GM12873 (cell line): ENCODE measurements at regions not wholly inside any gene's neighbourhood (a gene's known extent, or its start where the extent isn't known, plus 50 kb on each side); places are given as distances from the start of the nearest gene placed in this dataset.

Source experiments
- TF ChIP-seq, protein P1 (sequence below): IDR thresholded peaks from 2 replicates; pipeline ENCODE4 v1.5.1; 2012; ENCODE audit warnings: low read depth, mild to moderate bottlenecking, moderate library complexity, low read length, control low read depth; ENCODE audit not compliant: insufficient read depth; ENCODE audit errors: missing control alignments

DNA sequence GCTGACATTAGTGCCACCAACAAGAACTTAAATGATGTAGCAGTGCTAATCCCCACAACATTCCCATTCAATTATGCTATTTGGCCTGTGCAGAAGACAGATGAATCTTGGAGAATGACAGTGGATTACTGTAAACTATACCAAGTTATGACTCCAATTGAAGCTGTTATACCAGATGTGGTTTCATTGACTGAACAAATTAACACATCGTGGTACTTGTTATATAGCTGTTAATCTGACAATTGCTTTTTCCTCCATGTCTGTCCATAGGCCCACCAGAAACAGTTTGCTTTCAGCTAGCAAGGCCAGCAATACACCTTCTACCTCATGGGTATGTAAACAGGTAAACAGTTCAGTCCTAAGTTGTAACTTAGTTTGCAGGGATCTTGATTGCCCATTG lies 101.1 kb downstream of the S1PR1 start:
- TF ChIP-seq, protein P1, sequence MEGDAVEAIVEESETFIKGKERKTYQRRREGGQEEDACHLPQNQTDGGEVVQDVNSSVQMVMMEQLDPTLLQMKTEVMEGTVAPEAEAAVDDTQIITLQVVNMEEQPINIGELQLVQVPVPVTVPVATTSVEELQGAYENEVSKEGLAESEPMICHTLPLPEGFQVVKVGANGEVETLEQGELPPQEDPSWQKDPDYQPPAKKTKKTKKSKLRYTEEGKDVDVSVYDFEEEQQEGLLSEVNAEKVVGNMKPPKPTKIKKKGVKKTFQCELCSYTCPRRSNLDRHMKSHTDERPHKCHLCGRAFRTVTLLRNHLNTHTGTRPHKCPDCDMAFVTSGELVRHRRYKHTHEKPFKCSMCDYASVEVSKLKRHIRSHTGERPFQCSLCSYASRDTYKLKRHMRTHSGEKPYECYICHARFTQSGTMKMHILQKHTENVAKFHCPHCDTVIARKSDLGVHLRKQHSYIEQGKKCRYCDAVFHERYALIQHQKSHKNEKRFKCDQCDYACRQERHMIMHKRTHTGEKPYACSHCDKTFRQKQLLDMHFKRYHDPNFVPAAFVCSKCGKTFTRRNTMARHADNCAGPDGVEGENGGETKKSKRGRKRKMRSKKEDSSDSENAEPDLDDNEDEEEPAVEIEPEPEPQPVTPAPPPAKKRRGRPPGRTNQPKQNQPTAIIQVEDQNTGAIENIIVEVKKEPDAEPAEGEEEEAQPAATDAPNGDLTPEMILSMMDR = no peak

DNA sequence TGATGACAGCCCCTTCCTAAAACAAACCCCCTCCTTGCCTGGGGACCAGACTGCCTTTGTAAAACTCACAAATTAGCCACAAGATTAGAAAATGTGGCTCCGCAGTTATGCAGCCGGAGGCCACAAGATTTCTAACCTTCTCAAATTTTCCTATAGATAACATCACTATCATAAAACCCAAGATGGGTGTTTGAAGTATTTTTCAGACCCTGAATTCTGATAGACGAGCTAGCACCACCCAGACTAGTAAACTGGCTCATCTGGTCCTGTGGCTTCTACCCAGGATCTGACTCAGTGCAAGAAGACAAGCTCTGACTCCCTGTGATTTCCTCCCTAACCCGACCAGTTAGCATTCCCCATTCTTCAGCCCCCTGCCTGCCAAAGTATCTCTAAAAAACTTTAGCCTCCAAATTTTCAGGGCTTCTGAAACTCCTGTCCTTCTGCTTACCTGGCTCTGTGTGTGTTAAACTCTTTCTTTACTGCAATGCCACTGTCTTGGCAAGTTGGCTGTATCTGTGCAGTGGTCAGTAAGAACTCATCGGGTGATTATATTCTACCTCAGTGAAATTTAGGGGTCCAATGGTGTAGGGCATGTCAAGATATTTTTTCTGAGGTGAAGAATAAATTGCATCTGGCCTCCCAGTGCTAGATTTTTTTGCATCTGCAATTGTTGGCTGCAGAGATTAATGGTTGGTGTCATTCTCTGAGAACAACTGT lies 102.1 kb downstream of the S1PR1 start:
- TF ChIP-seq, protein P1 = no peak

DNA sequence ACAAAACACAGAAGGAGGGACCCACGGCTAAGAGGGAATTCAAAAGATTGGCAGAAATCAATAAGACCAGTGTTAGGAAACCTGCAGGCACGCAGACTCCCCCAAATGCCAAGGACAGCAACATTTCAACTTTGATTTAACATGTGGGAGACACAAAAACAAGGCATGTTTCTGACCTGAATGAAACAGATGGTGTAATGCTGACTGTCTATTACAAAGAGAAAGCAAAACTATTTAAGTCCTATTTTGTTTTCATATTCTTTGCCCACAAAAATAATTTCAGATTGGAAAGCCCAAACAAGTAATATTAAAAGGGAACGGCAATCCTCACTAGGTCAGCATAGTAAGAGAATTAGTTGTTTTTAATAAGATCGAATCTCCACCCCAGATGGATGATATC lies 107.9 kb downstream of the S1PR1 start:
- TF ChIP-seq, protein P1 = no peak

DNA sequence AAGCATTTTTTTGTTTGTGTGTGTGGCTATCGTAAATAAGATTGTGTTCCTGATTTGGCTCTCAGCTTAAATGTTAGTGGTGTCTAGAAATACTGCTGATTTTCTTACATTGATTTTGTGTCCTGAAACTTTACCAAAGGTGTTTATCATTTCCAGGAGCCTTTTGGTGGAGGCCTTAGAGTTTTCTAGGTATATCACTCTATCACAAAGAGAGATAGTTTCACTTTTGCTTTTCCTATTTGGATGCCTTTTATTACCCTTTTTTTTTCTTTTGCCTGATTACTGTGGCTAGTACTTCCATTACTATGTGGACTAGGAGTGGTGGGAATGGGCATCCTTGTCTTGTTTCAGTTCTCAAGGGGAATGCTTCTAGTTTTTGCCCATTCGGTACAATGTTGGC lies 109.6 kb downstream of the S1PR1 start:
- TF ChIP-seq, protein P1 = no peak

DNA sequence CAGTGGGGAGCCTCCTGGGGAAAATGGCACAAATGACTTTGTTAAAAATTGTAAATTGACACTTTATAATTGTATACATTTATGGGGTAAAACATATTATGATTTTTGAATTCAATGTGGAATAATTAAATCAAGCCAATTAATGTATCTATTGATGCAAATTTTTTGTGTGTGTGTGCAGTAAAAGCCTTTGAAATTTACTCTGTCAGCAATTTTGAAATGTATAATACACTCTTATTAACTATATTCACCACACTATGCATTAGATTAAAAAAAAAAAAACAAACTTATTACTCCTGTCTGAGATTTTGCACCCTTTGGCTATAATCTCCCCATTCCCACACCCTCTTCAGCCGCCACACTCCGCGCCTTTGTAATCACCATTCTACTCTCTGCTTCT lies 119.2 kb downstream of the S1PR1 start:
- TF ChIP-seq, protein P1 = no peak

DNA sequence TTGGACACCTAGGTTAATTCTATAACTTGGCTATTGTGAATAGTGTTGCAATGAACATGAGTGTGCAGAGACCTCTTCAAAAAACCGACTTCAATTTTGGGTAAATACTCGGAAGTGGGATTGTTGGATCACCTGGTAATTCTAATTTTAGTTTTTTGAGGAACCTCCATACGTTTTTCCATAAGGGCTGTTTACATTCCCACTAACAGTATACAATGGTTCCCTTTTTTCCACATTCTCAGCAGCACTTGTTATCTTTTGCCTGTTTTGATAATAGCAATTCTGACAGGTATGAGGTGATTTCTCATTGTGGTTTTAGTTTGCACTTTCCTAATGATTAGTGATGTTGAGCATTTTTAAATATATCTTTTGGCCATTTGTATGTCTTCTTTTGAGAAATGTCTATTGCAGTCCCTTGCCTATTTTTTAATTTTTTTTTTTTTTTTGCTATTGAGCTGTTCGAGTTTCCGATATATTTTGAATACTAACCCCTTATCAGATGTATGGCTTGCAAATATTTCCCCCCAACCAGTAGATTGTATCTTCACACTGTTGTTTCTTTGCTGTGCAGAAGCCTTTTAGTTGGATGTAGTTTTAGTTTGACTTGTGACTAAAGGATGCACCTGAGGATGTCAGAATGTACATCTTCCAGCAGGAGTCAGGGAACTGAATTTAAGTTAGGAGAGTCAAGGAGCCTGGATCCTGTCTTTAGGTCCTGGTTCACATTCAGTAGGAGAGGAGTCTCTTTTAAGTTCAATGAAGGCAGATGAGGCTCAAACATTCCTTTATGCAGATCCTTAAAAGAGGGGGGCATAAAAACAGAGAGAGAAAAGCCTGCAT lies 120.0 kb downstream of the S1PR1 start:
- TF ChIP-seq, protein P1 = no peak

DNA sequence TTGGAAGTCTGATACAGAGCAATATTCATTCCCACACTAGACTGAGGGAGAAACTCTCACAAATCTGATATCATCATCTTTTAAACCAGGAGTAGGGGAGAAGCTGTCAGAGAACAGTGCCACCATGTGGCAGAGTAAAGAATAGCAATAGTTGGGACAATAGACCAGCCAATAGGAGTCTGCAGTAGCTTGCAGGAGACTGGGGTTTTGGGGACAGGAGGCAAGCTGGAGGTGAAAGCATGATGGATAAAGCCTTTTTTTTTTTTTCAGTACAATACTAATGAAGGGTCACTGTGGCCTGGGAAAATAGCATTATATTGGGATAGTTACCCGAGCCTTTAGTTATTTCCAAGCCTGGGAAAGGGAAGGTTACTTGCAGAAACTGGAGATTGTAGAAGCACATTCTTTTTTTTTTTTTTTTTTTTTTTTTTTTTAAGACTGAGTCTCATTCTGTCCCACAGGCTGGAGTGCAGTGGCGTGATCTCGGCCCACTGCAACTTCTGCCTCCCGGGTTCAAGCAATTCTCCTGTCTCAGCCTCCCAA lies 120.7 kb downstream of the S1PR1 start:
- TF ChIP-seq, protein P1 = peak; percentile 75
